NCI-H1048 (cell line): ENCODE measurements at regions not wholly inside any gene's neighbourhood (a gene's known extent, or its start where the extent isn't known, plus 50 kb on each side); places are given as distances from the start of the nearest gene placed in this dataset.
A peak's percentile ranks its signal among the peaks of the same experiment; 100 is the strongest.
"Not testable (repeated sequence)": the region's sequence is repeated elsewhere in the genome, so short reads cannot be mapped to it uniquely, and the experiment has no call there.

Experiments used
- DNase-seq: peaks from one replicate; lab custom pipeline; 2025; lab: John Stamatoyannopoulos, UW

GRCh38 chr10:120111628-120112027 is 219.1 kb downstream of the SEC23IP start:
- DNase-seq = no peak

- DNase-seq = no peak
Measured at GRCh38 chr10:120112809-120113208, 220.3 kb downstream of the SEC23IP start.

- DNase-seq = no peak
Measured at GRCh38 chr10:120115959-120116358, 223.4 kb downstream of the SEC23IP start.

- no peak for DNase-seq
Measured at GRCh38 chr10:120121768-120122167, 229.2 kb downstream of the SEC23IP start.

- DNase-seq = peak; percentile 4
Measured at GRCh38 chr10:120131183-120131582, 238.7 kb downstream of the SEC23IP start.

GRCh38 chr10:120132811-120133210 is 240.3 kb downstream of the SEC23IP start:
- DNase-seq = no peak

- no peak for DNase-seq
Measured at GRCh38 chr10:120138689-120139088, 246.2 kb downstream of the SEC23IP start.

GRCh38 chr10:120145107-120145506 is 252.6 kb downstream of the SEC23IP start:
- no peak for DNase-seq

GRCh38 chr10:120156614-120157274 is 264.2 kb downstream of the SEC23IP start:
- DNase-seq = no peak

GRCh38 chr10:120161111-120161510 is 268.6 kb downstream of the SEC23IP start:
- DNase-seq = no peak

- no peak for DNase-seq
Measured at GRCh38 chr10:120162471-120162870, 269.9 kb downstream of the SEC23IP start.

- no peak for DNase-seq
Measured at GRCh38 chr10:120172356-120172755, 279.8 kb downstream of the SEC23IP start.

- no peak for DNase-seq
Measured at GRCh38 chr10:120174491-120174890, 282.0 kb downstream of the SEC23IP start.

GRCh38 chr10:120177330-120177729 is 279.7 kb upstream of the PLPP4 start:
- DNase-seq = no peak

- DNase-seq = no peak
Measured at GRCh38 chr10:120180160-120180559, 276.9 kb upstream of the PLPP4 start.

- no peak for DNase-seq
Measured at GRCh38 chr10:120181154-120181553, 275.9 kb upstream of the PLPP4 start.

- no peak for DNase-seq
Measured at GRCh38 chr10:120182431-120182830, 274.6 kb upstream of the PLPP4 start.

- no peak for DNase-seq
Measured at GRCh38 chr10:120183546-120183945, 273.5 kb upstream of the PLPP4 start.

- no peak for DNase-seq
Measured at GRCh38 chr10:120184547-120185337, 272.3 kb upstream of the PLPP4 start.

- DNase-seq = no peak
Measured at GRCh38 chr10:120186506-120186905, 270.5 kb upstream of the PLPP4 start.

- DNase-seq = not testable (repeated sequence)
Measured at GRCh38 chr10:120187168-120187567, 269.9 kb upstream of the PLPP4 start.

GRCh38 chr10:120188950-120189349 is 268.1 kb upstream of the PLPP4 start:
- no peak for DNase-seq

- DNase-seq = no peak
Measured at GRCh38 chr10:120195984-120196712, 260.9 kb upstream of the PLPP4 start.
